ENCODE measurements at regions not wholly inside any gene's neighbourhood (a gene's known extent, or its start where the extent isn't known, plus 50 kb on each side); places are given as distances from the start of the nearest gene placed in this dataset.

GRCh38 chr3:188090620-188091309 lies 63.2 kb upstream of the LPP start:
- no peak overlapping the region for H3K4me2 ChIP-seq
- H3K9me3 ChIP-seq, result peaks cover 8% of the 10 kb centered on the region; the same call in 1 of the 2 replicates
- H4K20me1 ChIP-seq, result no peaks in the 10 kb centered on the region
- H3K4me3 ChIP-seq, result no peak overlapping the region
- H3K4me1 ChIP-seq, result peaks cover 20% of the 10 kb centered on the region
- no peaks in the 10 kb centered on the region for H3K27me3 ChIP-seq
- no peak overlapping the region for H3K27ac ChIP-seq
- no peak for TF ChIP-seq Cebpa-rat (IDR thresholded peaks at IDR 0.05)
- no peak overlapping the region for H3K9ac ChIP-seq
- H3K36me3 ChIP-seq, result no peaks in the 10 kb centered on the region

GRCh38 chr3:188091746-188092145 lies 62.2 kb upstream of the LPP start:
- peaks cover 8% of the 10 kb centered on the region; the same call in 1 of the 2 replicates for H3K9me3 ChIP-seq
- peaks cover 25% of the 10 kb centered on the region for H3K4me1 ChIP-seq
- H3K27ac ChIP-seq, result no peak overlapping the region
- H3K4me3 ChIP-seq, result no peak overlapping the region
- no peaks in the 10 kb centered on the region for H3K36me3 ChIP-seq
- no peaks in the 10 kb centered on the region for H4K20me1 ChIP-seq
- H3K27me3 ChIP-seq, result no peaks in the 10 kb centered on the region
- TF ChIP-seq Cebpa-rat (IDR thresholded peaks at IDR 0.05), result no peak
- no peak overlapping the region for H3K4me2 ChIP-seq
- H3K9ac ChIP-seq, result no peak overlapping the region

GRCh38 chr3:188092648-188093047 lies 61.3 kb upstream of the LPP start:
- Histone ChIP-seq H3K36me3 (no peaks in the 10 kb centered on the region), H4K20me1 (no peaks in the 10 kb centered on the region), H3K9ac (no peak overlapping the region), H3K27ac (no peak overlapping the region), H3K4me1 (peaks cover 34% of the 10 kb centered on the region), H3K9me3 (peaks cover 8% of the 10 kb centered on the region; the same call in 1 of the 2 replicates), H3K4me2 (no peak overlapping the region), H3K27me3 (no peaks in the 10 kb centered on the region), H3K4me3 (no peak overlapping the region)
- TF ChIP-seq Cebpa-rat (IDR thresholded peaks at IDR 0.05), result no peak

- Histone ChIP-seq H3K27ac (no peak overlapping the region), H3K4me1 (peaks cover 33% of the 10 kb centered on the region), H3K4me2 (no peak overlapping the region), H3K9me3 (peaks cover 16% of the 10 kb centered on the region), H4K20me1 (no peaks in the 10 kb centered on the region), H3K36me3 (no peaks in the 10 kb centered on the region), H3K9ac (no peak overlapping the region), H3K27me3 (no peaks in the 10 kb centered on the region), H3K4me3 (no peak overlapping the region)
- TF ChIP-seq Cebpa-rat (IDR thresholded peaks at IDR 0.05), result no peak
These were observed 58.5 kb upstream of the LPP start for GRCh38 chr3:188095431-188095830.

- H3K9me3 ChIP-seq, result peaks cover 35% of the 10 kb centered on the region
- no peaks in the 10 kb centered on the region for H3K36me3 ChIP-seq
- peaks cover 24% of the 10 kb centered on the region for H3K4me1 ChIP-seq
- H3K27me3 ChIP-seq, result no peaks in the 10 kb centered on the region
- H3K27ac ChIP-seq, result peak overlapping the region; percentile 43; the same call in 1 of the 2 replicates
- H3K4me2 ChIP-seq, result peak overlapping the region; percentile 72
- H3K4me3 ChIP-seq, result no peak overlapping the region; the same call in 1 of the 2 replicates
- H4K20me1 ChIP-seq, result no peaks in the 10 kb centered on the region
- H3K9ac ChIP-seq, result no peak overlapping the region
- TF ChIP-seq Cebpa-rat (IDR thresholded peaks at IDR 0.05), result no peak
These were observed 56.2 kb upstream of the LPP start for GRCh38 chr3:188097791-188098190.

GRCh38 chr3:188099907-188100306 lies 54.0 kb upstream of the LPP start:
- TF ChIP-seq Cebpa-rat (IDR thresholded peaks at IDR 0.05), result no peak
- no peak overlapping the region for H3K4me2 ChIP-seq

GRCh38 chr3:188102861-188103547 lies 51.0 kb upstream of the LPP start:
- no peaks in the 10 kb centered on the region for H4K20me1 ChIP-seq
- peaks cover 27% of the 10 kb centered on the region for H3K9me3 ChIP-seq
- H3K4me1 ChIP-seq, result peaks cover 6% of the 10 kb centered on the region
- no peak overlapping the region for H3K9ac ChIP-seq
- H3K4me2 ChIP-seq, result no peak overlapping the region
- no peaks in the 10 kb centered on the region for H3K27me3 ChIP-seq
- TF ChIP-seq Cebpa-rat (IDR thresholded peaks at IDR 0.05), result no peak
- no peak overlapping the region for H3K27ac ChIP-seq
- H3K36me3 ChIP-seq, result no peaks in the 10 kb centered on the region
- no peak overlapping the region for H3K4me3 ChIP-seq

More at GRCh38 chr3:188099907-188100306, 54.0 kb upstream of the LPP start:
- H3K4me1 ChIP-seq, result peaks cover 24% of the 10 kb centered on the region
- no peaks in the 10 kb centered on the region for H3K27me3 ChIP-seq
- peaks cover 27% of the 10 kb centered on the region for H3K9me3 ChIP-seq
- H3K4me3 ChIP-seq, result no peak overlapping the region
- no peak overlapping the region for H3K9ac ChIP-seq
- H4K20me1 ChIP-seq, result no peaks in the 10 kb centered on the region
- H3K27ac ChIP-seq, result no peak overlapping the region
- no peaks in the 10 kb centered on the region for H3K36me3 ChIP-seq

GRCh38 chr3:188104050-188104449 lies 49.9 kb upstream of the LPP start:
- Histone ChIP-seq H3K4me2 (no peak overlapping the region), H3K4me1 (peaks cover 7% of the 10 kb centered on the region), H3K36me3 (no peaks in the 10 kb centered on the region), H3K9me3 (peaks cover 27% of the 10 kb centered on the region), H3K27ac (no peak overlapping the region), H3K4me3 (no peak overlapping the region), H3K9ac (no peak overlapping the region), H4K20me1 (no peaks in the 10 kb centered on the region), H3K27me3 (no peaks in the 10 kb centered on the region)
- no peak for TF ChIP-seq Cebpa-rat (IDR thresholded peaks at IDR 0.05)

Data from BLaER1 (cell line).